Caco-2 (cell line): ENCODE measurements at regions not wholly inside any gene's neighbourhood (a gene's known extent, or its start where the extent isn't known, plus 50 kb on each side); places are given as distances from the start of the nearest gene placed in this dataset.

ENCODE experiments used
- BruUV-seq: library from RNA; stranded (reverse); fragments of 400-500 nt; replicated peaks from 2 replicates; lab custom pipeline; 2021; lab: Mats Ljungman, UMichigan
- CTCF ChIA-PET: fragments of 300-600 bp; sonication (Branson Sonifier 250); formaldehyde crosslinking; loops from one replicate; lab custom pipeline; 2022; ENCODE audit warnings: antibody characterized with exemption; lab: Charles Lee
- POLR2A ChIA-PET: fragments of 300-600 bp; sonication (Branson Sonifier 250); formaldehyde crosslinking; loops from one replicate; lab custom pipeline; 2022; ENCODE audit warnings: antibody characterized with exemption; lab: Charles Lee
- DNase-seq, 2 experiments: peaks; one replicate each; pipeline versions ENCODE4 v3.0.0 to v3.0.0-alpha.2; 2020 to 2022
- H3K27me3 ChIP-seq: replicated peaks from 2 replicates; pipeline ENCODE4 v1.6.0; 2011; ENCODE audit warnings: low read length; ENCODE audit not compliant: control insufficient read depth, insufficient read depth
- H3K36me3 ChIP-seq: 2 replicates; pipeline ENCODE4 v1.5.1; 2011; ENCODE audit warnings: low read length; ENCODE audit not compliant: control insufficient read depth, insufficient read depth
- H3K4me1 ChIP-seq: fragments of 250-450 bp; sonication (Bioruptor Pico); 2 replicates; pipeline ENCODE4 v1.5.1; 2020; ENCODE audit warnings: mild to moderate bottlenecking
- H3K4me3 ChIP-seq: 2 replicates; pipeline ENCODE4 v1.5.1; 2011; ENCODE audit warnings: low read depth, mild to moderate bottlenecking, control low read depth, low read length
- H3K9me3 ChIP-seq: fragments of 250-450 bp; sonication (Bioruptor Pico); 2 replicates; pipeline ENCODE4 v1.5.1; 2020; ENCODE audit warnings: mild to moderate bottlenecking, moderate library complexity
- H3K27ac Mint-ChIP-seq: one replicate; pipeline ENCODE4 v1.8.0; 2022; ENCODE audit warnings: mixed read lengths; ENCODE audit not compliant: unreplicated experiment
- H3K27me3 Mint-ChIP-seq: one replicate; pipeline ENCODE4 v1.8.0; 2022; ENCODE audit warnings: mixed read lengths; ENCODE audit not compliant: insufficient read depth, unreplicated experiment
- H3K36me3 Mint-ChIP-seq: one replicate; pipeline ENCODE4 v1.8.0; 2022; ENCODE audit warnings: mild to moderate bottlenecking, mixed read lengths; ENCODE audit not compliant: insufficient read depth, unreplicated experiment
- H3K4me1 Mint-ChIP-seq: one replicate; pipeline ENCODE4 v1.8.0; 2022; ENCODE audit warnings: low read depth, mixed read lengths; ENCODE audit not compliant: unreplicated experiment
- H3K4me3 Mint-ChIP-seq: one replicate; pipeline ENCODE4 v1.8.0; 2022; ENCODE audit warnings: mild to moderate bottlenecking, moderate library complexity, mixed read lengths; ENCODE audit not compliant: unreplicated experiment
- H3K9me3 Mint-ChIP-seq: one replicate; pipeline ENCODE4 v1.8.0; 2022; ENCODE audit warnings: mixed read lengths; ENCODE audit not compliant: unreplicated experiment
- intact Hi-C: fragments of 100-400 bp; cut with micrococcal nuclease; formaldehyde crosslinking; loops from one replicate; pipeline ENCODE4 v1.10.0; 2022; ENCODE audit not compliant: unreplicated experiment
- TF ChIP-seq, protein P1 (sequence below), 2 experiments: fragments of 200-600 bp in 1 of 2; IDR thresholded peaks; 1 replicate in 1 of 2; 2 replicates in 1 of 2; pipeline versions ENCODE4 v1.5.1 to v1.8.0; 2011 to 2022; ENCODE audit warnings: antibody characterized with exemption in 1 of 2, control low read depth in 1 of 2, inconsistent platforms in 1 of 2, low read depth in 1 of 2, low read length in 1 of 2, mild to moderate bottlenecking in 1 of 2, moderate library complexity in 1 of 2; ENCODE audit not compliant: insufficient read depth in 1 of 2, severe bottlenecking in 1 of 2, unreplicated experiment in 1 of 2

DNA sequence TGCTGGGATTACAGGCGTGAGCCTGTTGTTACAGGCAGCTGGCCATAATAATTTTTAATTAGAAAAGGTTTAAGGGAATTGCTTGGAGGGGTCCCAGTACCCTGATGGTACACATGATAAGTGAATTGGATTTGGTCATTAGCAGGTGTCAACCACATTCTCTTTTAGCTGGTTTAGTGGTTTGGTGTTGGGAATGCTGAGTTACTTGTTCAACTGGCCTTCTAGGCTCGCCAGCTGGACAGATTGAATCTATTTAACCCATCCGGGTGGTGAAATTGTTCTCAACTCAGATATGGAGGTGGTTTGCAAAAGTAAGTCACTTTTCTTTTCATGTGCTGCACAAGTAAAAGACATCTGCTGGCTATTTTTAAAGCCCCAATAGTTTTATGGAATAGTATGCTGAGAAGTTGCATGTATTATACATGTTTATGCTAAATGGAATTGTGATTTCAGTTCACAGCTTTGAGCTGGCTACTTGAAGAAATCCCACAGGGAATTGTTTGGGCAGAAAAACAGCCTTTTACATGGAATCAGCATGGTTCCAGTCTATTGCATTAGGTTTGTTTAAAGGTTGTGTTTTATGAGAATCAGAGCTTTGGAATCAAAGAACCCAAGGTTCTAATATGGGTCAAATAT, 149.8 kb upstream of the SLC28A3 start:
- TF ChIP-seq, protein P1, sequence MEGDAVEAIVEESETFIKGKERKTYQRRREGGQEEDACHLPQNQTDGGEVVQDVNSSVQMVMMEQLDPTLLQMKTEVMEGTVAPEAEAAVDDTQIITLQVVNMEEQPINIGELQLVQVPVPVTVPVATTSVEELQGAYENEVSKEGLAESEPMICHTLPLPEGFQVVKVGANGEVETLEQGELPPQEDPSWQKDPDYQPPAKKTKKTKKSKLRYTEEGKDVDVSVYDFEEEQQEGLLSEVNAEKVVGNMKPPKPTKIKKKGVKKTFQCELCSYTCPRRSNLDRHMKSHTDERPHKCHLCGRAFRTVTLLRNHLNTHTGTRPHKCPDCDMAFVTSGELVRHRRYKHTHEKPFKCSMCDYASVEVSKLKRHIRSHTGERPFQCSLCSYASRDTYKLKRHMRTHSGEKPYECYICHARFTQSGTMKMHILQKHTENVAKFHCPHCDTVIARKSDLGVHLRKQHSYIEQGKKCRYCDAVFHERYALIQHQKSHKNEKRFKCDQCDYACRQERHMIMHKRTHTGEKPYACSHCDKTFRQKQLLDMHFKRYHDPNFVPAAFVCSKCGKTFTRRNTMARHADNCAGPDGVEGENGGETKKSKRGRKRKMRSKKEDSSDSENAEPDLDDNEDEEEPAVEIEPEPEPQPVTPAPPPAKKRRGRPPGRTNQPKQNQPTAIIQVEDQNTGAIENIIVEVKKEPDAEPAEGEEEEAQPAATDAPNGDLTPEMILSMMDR (IDR thresholded peaks at IDR 0.05; ENCODE audit: insufficient read depth in 1 of 2, low read depth in 1 of 2, low read length in 1 of 2, severe bottlenecking in 1 of 2, unreplicated experiment in 1 of 2) = no peak
- no peaks in the 10 kb centered on the region for H3K36me3 Mint-ChIP-seq
- no peaks in the 10 kb centered on the region for H3K4me1 Mint-ChIP-seq
- H3K4me3 Mint-ChIP-seq = no peak overlapping the region
- intact Hi-C loops = no loop called here
- no peak for DNase-seq
- no peaks in the 10 kb centered on the region for H3K36me3 ChIP-seq
- H3K27me3 ChIP-seq = no peaks in the 10 kb centered on the region
- CTCF ChIA-PET = no interaction called here
- no TSS peak for BruUV-seq
- H3K27ac Mint-ChIP-seq = no peak overlapping the region
- H3K9me3 Mint-ChIP-seq = no peaks in the 10 kb centered on the region
- POLR2A ChIA-PET = no interaction called here
- no peaks in the 10 kb centered on the region for H3K4me1 ChIP-seq
- H3K9me3 ChIP-seq = no peaks in the 10 kb centered on the region
- H3K27me3 Mint-ChIP-seq = peaks cover 4% of the 10 kb centered on the region
- H3K4me3 ChIP-seq = no peak overlapping the region

DNA sequence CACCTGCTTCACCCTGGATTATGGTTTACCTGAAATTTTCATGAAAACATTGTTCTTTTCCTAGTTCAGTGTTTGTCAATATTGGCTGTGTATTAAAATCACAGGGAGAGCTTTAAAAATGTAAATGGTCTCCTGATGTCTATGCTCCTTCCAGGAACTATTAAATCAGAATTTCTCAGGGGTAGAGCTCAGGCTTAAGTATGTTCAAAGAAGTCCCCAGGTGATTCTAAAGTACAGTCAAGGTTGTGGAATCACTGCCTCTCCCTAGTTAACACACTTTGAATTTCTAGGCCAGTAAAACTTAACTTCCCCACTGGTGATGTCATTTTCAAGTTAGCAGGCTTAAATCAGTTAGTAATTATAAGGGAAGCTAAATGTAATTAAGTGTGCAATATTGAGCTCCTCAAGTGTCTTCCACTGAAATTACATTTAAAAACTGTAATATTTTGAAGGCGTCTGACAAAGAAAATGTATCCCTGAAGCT, 150.3 kb upstream of the SLC28A3 start:
- no peaks in the 10 kb centered on the region for H3K27me3 ChIP-seq
- BruUV-seq = no TSS peak
- no peaks in the 10 kb centered on the region for H3K9me3 Mint-ChIP-seq
- no peak for DNase-seq
- TF ChIP-seq, protein P1 (IDR thresholded peaks at IDR 0.05; ENCODE audit: insufficient read depth in 1 of 2, low read depth in 1 of 2, low read length in 1 of 2, severe bottlenecking in 1 of 2, unreplicated experiment in 1 of 2) = no peak
- no peaks in the 10 kb centered on the region for H3K4me1 ChIP-seq
- H3K27me3 Mint-ChIP-seq = peaks cover 4% of the 10 kb centered on the region
- no peak overlapping the region for H3K27ac Mint-ChIP-seq
- POLR2A ChIA-PET = no interaction called here
- intact Hi-C loops = no loop called here
- no peak overlapping the region for H3K4me3 ChIP-seq
- CTCF ChIA-PET = no interaction called here
- no peaks in the 10 kb centered on the region for H3K9me3 ChIP-seq
- no peaks in the 10 kb centered on the region for H3K36me3 ChIP-seq
- H3K4me3 Mint-ChIP-seq = no peak overlapping the region
- no peaks in the 10 kb centered on the region for H3K36me3 Mint-ChIP-seq
- H3K4me1 Mint-ChIP-seq = no peaks in the 10 kb centered on the region

DNA sequence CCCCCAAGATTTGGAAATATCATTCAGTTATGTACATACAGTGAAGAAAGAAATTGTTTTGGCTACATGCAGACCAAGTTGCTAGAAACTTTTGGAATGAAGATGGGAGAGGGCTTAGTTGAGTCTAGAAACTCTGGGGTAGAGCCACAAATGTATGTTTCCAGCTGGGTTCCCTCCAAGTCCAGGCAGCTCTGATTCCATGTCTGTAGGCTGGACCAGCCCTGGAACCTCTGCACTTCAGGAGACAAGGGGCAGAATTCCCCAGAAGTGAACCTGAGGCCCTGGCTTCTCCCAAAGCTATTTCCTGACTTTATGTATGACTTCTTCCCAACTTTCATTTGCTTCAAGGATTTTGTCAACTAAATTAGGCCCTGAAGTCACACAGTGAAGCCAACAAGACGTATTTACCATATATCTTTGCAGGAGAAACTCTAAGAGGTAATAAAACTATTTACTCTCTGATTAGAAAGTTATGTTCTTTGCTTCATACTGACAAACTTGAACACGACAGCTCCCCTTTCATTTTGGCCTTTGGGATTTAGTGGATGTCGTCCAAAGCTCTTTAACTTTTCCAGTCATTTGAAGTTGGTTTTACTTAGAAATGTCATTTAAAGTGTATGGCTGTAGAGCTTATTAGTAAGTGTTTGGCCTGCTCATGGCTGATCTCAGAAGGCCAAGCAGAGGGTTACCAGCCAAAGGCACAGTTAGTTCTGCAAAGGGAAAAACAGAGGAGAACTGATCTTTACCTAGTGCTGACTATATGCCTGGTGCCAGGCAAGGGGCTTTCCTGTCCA, 152.0 kb upstream of the SLC28A3 start:
- Mint-ChIP-seq H3K27ac (no peak overlapping the region), H3K36me3 (no peaks in the 10 kb centered on the region), H3K4me3 (no peak overlapping the region), H3K9me3 (no peaks in the 10 kb centered on the region), H3K27me3 (peaks cover 4% of the 10 kb centered on the region), H3K4me1 (no peaks in the 10 kb centered on the region)
- H3K27me3 ChIP-seq = no peaks in the 10 kb centered on the region
- intact Hi-C loops = no loop called here
- no peaks in the 10 kb centered on the region for H3K9me3 ChIP-seq
- no peak for DNase-seq
- no TSS peak for BruUV-seq
- H3K36me3 ChIP-seq = no peaks in the 10 kb centered on the region
- H3K4me1 ChIP-seq = no peaks in the 10 kb centered on the region
- CTCF ChIA-PET = no interaction called here
- TF ChIP-seq, protein P1 (IDR thresholded peaks at IDR 0.05; ENCODE audit: insufficient read depth in 1 of 2, low read depth in 1 of 2, low read length in 1 of 2, severe bottlenecking in 1 of 2, unreplicated experiment in 1 of 2) = no peak
- no peak overlapping the region for H3K4me3 ChIP-seq
- POLR2A ChIA-PET = no interaction called here
